Thyroid gland (tissue), 4 donors: ENCODE measurements at regions not wholly inside any gene's neighbourhood (a gene's known extent, or its start where the extent isn't known, plus 50 kb on each side); places are given as distances from the start of the nearest gene placed in this dataset.

Experiments used
- DNase-seq, 2 donors: peaks; one replicate each; pipeline ENCODE4 v3.0.0-alpha.2; 2019
- H3K27ac ChIP-seq, 3 donors: fragments of 200-600 bp; sonication (generic); 1 replicate in 2 of 3; 2 replicates in 1 of 3; pipeline ENCODE4 v1.5.1; 2016 to 2019; ENCODE audit warnings: mild to moderate bottlenecking in 1 of 3, moderate library complexity in 1 of 3
- H3K27me3 ChIP-seq: fragments of 200-600 bp; sonication (generic); one replicate; pipeline ENCODE4 v1.5.1; 2019
- H3K36me3 ChIP-seq, 2 donors: fragments of 200-600 bp; sonication (generic); one replicate each; pipeline ENCODE4 v1.5.1; 2016 to 2019
- H3K4me1 ChIP-seq, 2 donors: fragments of 200-600 bp; sonication (generic); one replicate each; pipeline ENCODE4 v1.5.1; 2017 to 2019
- H3K4me3 ChIP-seq, 3 donors: fragments of 200-600 bp; sonication (generic); replicated peaks in 1 of 3; 1 replicate in 2 of 3; 2 replicates in 1 of 3; pipeline ENCODE4 v1.5.1; 2016; ENCODE audit warnings: mild to moderate bottlenecking in 1 of 3
- H3K9me3 ChIP-seq: fragments of 200-600 bp; sonication (generic); one replicate; pipeline ENCODE4 v1.5.1; 2017
- CTCF ChIP-seq, 6 experiments: fragments of 200-600 bp in 3 of 6; fragments of 450-650 bp in 3 of 6; sonication (generic) in 3 of 6; IDR thresholded peaks; one replicate each; pipeline ENCODE4 v1.5.1; 2016 to 2019; ENCODE audit warnings: antibody characterized with exemption in 6 of 6, mild to moderate bottlenecking in 2 of 6, inconsistent platforms in 1 of 6, moderate library complexity in 1 of 6
- POLR2A ChIP-seq, 2 donors: fragments of 450-650 bp; IDR thresholded peaks; one replicate each; pipeline ENCODE4 v1.6.1; 2017; ENCODE audit warnings: antibody characterized with exemption in 2 of 2, mild to moderate bottlenecking in 2 of 2, moderate library complexity in 1 of 2
- WGBS, 2 donors: methylation state at CpG; one replicate each; pipeline ENCODE4 v1.1.5; 2017; 5-methylcytosine and 5-hydroxymethylcytosine counted together
- intact Hi-C: fragments of 100-400 bp; cut with DNase I; formaldehyde crosslinking; loops from one replicate; pipeline ENCODE4 v1.15.1; 2023

GRCh38 chr7:27430105-27430504 is 187.5 kb downstream of the EVX1 start:
- TF ChIP-seq POLR2A (IDR thresholded peaks at IDR 0.05) (no peak), CTCF (IDR thresholded peaks at IDR 0.05) (no peak)
- 64 to 89% methylated on average over 2 of the region's 2 CpGs for WGBS, 2 donors

GRCh38 chr7:27431465-27431864 is 188.9 kb downstream of the EVX1 start:
- H3K36me3 ChIP-seq: no peaks in the 10 kb centered on the region
- TF ChIP-seq CTCF (IDR thresholded peaks at IDR 0.05): no peak
- TF ChIP-seq POLR2A (IDR thresholded peaks at IDR 0.05): no peak
- DNase-seq: no peak
- H3K9me3 ChIP-seq: no peaks in the 10 kb centered on the region
- no peak overlapping the region for H3K4me3 ChIP-seq
- no peaks in the 10 kb centered on the region for H3K4me1 ChIP-seq
- intact Hi-C loops: no loop called here
- H3K27me3 ChIP-seq: no peaks in the 10 kb centered on the region
- WGBS, 2 donors: 94 to 96% methylated on average over 3 of the region's 3 CpGs
- H3K27ac ChIP-seq: no peak overlapping the region

More at GRCh38 chr7:27430105-27430504, 187.5 kb downstream of the EVX1 start:
- Histone ChIP-seq H3K9me3 (no peaks in the 10 kb centered on the region), H3K4me1 (no peaks in the 10 kb centered on the region), H3K4me3 (no peak overlapping the region), H3K27ac (no peak overlapping the region), H3K36me3 (no peaks in the 10 kb centered on the region), H3K27me3 (no peaks in the 10 kb centered on the region)
- DNase-seq: no peak
- intact Hi-C loops: no loop called here

GRCh38 chr7:27433581-27433980 is 191.0 kb downstream of the EVX1 start:
- WGBS, 2 donors: 86 to 93% methylated on average over 1 of the region's 1 CpG

GRCh38 chr7:27434756-27435400 is 192.3 kb downstream of the EVX1 start:
- H3K9me3 ChIP-seq: no peaks in the 10 kb centered on the region
- WGBS, 2 donors: 49 to 51% methylated on average over 5 of the region's 5 CpGs

More at GRCh38 chr7:27433581-27433980, 191.0 kb downstream of the EVX1 start:
- no peak overlapping the region for H3K4me3 ChIP-seq
- H3K9me3 ChIP-seq: no peaks in the 10 kb centered on the region
- no peak for DNase-seq
- TF ChIP-seq POLR2A (IDR thresholded peaks at IDR 0.05) (no peak), CTCF (IDR thresholded peaks at IDR 0.05) (no peak)
- H3K4me1 ChIP-seq: no peaks in the 10 kb centered on the region
- H3K36me3 ChIP-seq: no peaks in the 10 kb centered on the region
- no peaks in the 10 kb centered on the region for H3K27me3 ChIP-seq
- intact Hi-C loops: no loop called here
- no peak overlapping the region for H3K27ac ChIP-seq

More at GRCh38 chr7:27434756-27435400, 192.3 kb downstream of the EVX1 start:
- no peak for TF ChIP-seq POLR2A (IDR thresholded peaks at IDR 0.05)
- no peak for TF ChIP-seq CTCF (IDR thresholded peaks at IDR 0.05)
- no peaks in the 10 kb centered on the region for H3K4me1 ChIP-seq
- intact Hi-C loops: no loop called here
- no peaks in the 10 kb centered on the region for H3K36me3 ChIP-seq
- H3K27me3 ChIP-seq: no peaks in the 10 kb centered on the region
- DNase-seq: no peak
- no peak overlapping the region for H3K27ac ChIP-seq
- no peak overlapping the region for H3K4me3 ChIP-seq
